HFFc6 (cell line): ENCODE measurements at regions not wholly inside any gene's neighbourhood (a gene's known extent, or its start where the extent isn't known, plus 50 kb on each side); places are given as distances from the start of the nearest gene placed in this dataset.

Experiments used
- DNase-seq: peaks from one replicate; pipeline ENCODE4 v3.0.0-alpha.2; 2018
- H3K27ac Mint-ChIP-seq: 2 replicates; pipeline ENCODE4 v1.8.0; 2020; ENCODE audit warnings: mild to moderate bottlenecking, mixed read lengths
- H3K27me3 Mint-ChIP-seq: 2 replicates; pipeline ENCODE4 v1.8.0; 2021; ENCODE audit warnings: mild to moderate bottlenecking, moderate library complexity, mixed read lengths; ENCODE audit not compliant: insufficient read depth
- H3K36me3 Mint-ChIP-seq: 2 replicates; pipeline ENCODE4 v1.8.0; 2021; ENCODE audit warnings: low read depth, mixed read lengths
- H3K4me1 Mint-ChIP-seq: 2 replicates; pipeline ENCODE4 v1.8.0; 2020; ENCODE audit warnings: low read depth, mixed read lengths
- H3K4me3 Mint-ChIP-seq: 2 replicates; pipeline ENCODE4 v1.8.0; 2020; ENCODE audit warnings: mild to moderate bottlenecking, moderate library complexity, mixed read lengths
- H3K9me3 Mint-ChIP-seq: 2 replicates; pipeline ENCODE4 v1.8.0; 2020; ENCODE audit warnings: mild to moderate bottlenecking, mixed read lengths
- CTCF ChIP-seq: fragments of 200-600 bp; sonication (generic); IDR thresholded peaks from 2 replicates; pipeline ENCODE4 v1.5.0; 2021; ENCODE audit warnings: antibody characterized with exemption, mild to moderate bottlenecking

- H3K4me3 Mint-ChIP-seq, result no peak overlapping the region
- no peaks in the 10 kb centered on the region; the same call in 1 of the 2 replicates for H3K27me3 Mint-ChIP-seq
- H3K4me1 Mint-ChIP-seq, result peaks cover 32% of the 10 kb centered on the region
- no peak for DNase-seq
- TF ChIP-seq CTCF, result no peak
- no peaks in the 10 kb centered on the region; the same call in 1 of the 2 replicates for H3K9me3 Mint-ChIP-seq
- no peak overlapping the region for H3K27ac Mint-ChIP-seq
- H3K36me3 Mint-ChIP-seq, result 0 out of 2 replicates have a peak, but pooled peaks cover 4% of the 10 kb centered on the region
Observed at GRCh38 chr1:200480964-200481363, 71.1 kb upstream of the ZNF281 start.

- H3K4me3 Mint-ChIP-seq, result no peak overlapping the region
- no peaks in the 10 kb centered on the region; the same call in 1 of the 2 replicates for H3K27me3 Mint-ChIP-seq
- no peak for TF ChIP-seq CTCF
- peaks cover 41% of the 10 kb centered on the region for H3K4me1 Mint-ChIP-seq
- no peak overlapping the region for H3K27ac Mint-ChIP-seq
- no peaks in the 10 kb centered on the region; the same call in 1 of the 2 replicates for H3K9me3 Mint-ChIP-seq
- no peak for DNase-seq
- H3K36me3 Mint-ChIP-seq, result 0 out of 2 replicates have a peak, but pooled peaks cover 4% of the 10 kb centered on the region
Observed at GRCh38 chr1:200479816-200480215, 70.0 kb upstream of the ZNF281 start.

- Mint-ChIP-seq H3K4me1 (peaks cover 42% of the 10 kb centered on the region), H3K4me3 (no peak overlapping the region), H3K36me3 (0 out of 2 replicates have a peak, but pooled peaks cover 4% of the 10 kb centered on the region), H3K27ac (no peak overlapping the region), H3K27me3 (no peaks in the 10 kb centered on the region), H3K9me3 (no peaks in the 10 kb centered on the region; the same call in 1 of the 2 replicates)
- TF ChIP-seq CTCF, result no peak
- no peak for DNase-seq
Observed at GRCh38 chr1:200478945-200479558, 69.2 kb upstream of the ZNF281 start.

- Mint-ChIP-seq H3K27me3 (no peaks in the 10 kb centered on the region), H3K4me3 (no peak overlapping the region), H3K36me3 (0 out of 2 replicates have a peak, but pooled peaks cover 3% of the 10 kb centered on the region), H3K9me3 (no peaks in the 10 kb centered on the region; the same call in 1 of the 2 replicates), H3K4me1 (peaks cover 42% of the 10 kb centered on the region), H3K27ac (no peak overlapping the region)
- TF ChIP-seq CTCF, result no peak
- no peak for DNase-seq
Observed at GRCh38 chr1:200478239-200478623, 68.4 kb upstream of the ZNF281 start.

- no peak for DNase-seq
- H3K27ac Mint-ChIP-seq, result no peak overlapping the region
- no peaks in the 10 kb centered on the region for H3K27me3 Mint-ChIP-seq
- no peak overlapping the region for H3K4me3 Mint-ChIP-seq
- no peaks in the 10 kb centered on the region for H3K9me3 Mint-ChIP-seq
- TF ChIP-seq CTCF, result no peak
- peaks cover 34% of the 10 kb centered on the region for H3K4me1 Mint-ChIP-seq
- no peaks in the 10 kb centered on the region for H3K36me3 Mint-ChIP-seq
Observed at GRCh38 chr1:200474633-200475032, 64.8 kb upstream of the ZNF281 start.
